ENCODE measurements at regions not wholly inside any gene's neighbourhood (a gene's known extent, or its start where the extent isn't known, plus 50 kb on each side); places are given as distances from the start of the nearest gene placed in this dataset.

- Mint-ChIP-seq H3K36me3 (ENCODE audit: unreplicated experiment) (no peaks in the 10 kb centered on the region), H3K4me1 (ENCODE audit: low read depth, unreplicated experiment) (no peaks in the 10 kb centered on the region), H3K27ac (ENCODE audit: unreplicated experiment) (no peak overlapping the region), H3K9me3 (ENCODE audit: unreplicated experiment) (no peaks in the 10 kb centered on the region), H3K27me3 (ENCODE audit: unreplicated experiment) (peaks cover 2% of the 10 kb centered on the region), H3K4me3 (ENCODE audit: unreplicated experiment) (no peak overlapping the region)
- TF ChIP-seq CTCF (IDR thresholded peaks at IDR 0.05; ENCODE audit: partially characterized antibody, unreplicated experiment), result no peak
- DNase-seq, result no peak
Observed at GRCh38 chr20:7274870-7275269, 507.4 kb downstream of the BMP2 start.

GRCh38 chr20:7275645-7276237 is 508.3 kb downstream of the BMP2 start:
- Mint-ChIP-seq H3K9me3 (ENCODE audit: unreplicated experiment) (no peaks in the 10 kb centered on the region), H3K4me1 (ENCODE audit: low read depth, unreplicated experiment) (no peaks in the 10 kb centered on the region), H3K4me3 (ENCODE audit: unreplicated experiment) (no peak overlapping the region), H3K27ac (ENCODE audit: unreplicated experiment) (no peak overlapping the region), H3K36me3 (ENCODE audit: unreplicated experiment) (no peaks in the 10 kb centered on the region), H3K27me3 (ENCODE audit: unreplicated experiment) (peaks cover 2% of the 10 kb centered on the region)
- no peak for DNase-seq
- no peak for TF ChIP-seq CTCF (IDR thresholded peaks at IDR 0.05; ENCODE audit: partially characterized antibody, unreplicated experiment)

- Mint-ChIP-seq H3K4me3 (ENCODE audit: unreplicated experiment) (no peak overlapping the region), H3K9me3 (ENCODE audit: unreplicated experiment) (peaks cover 2% of the 10 kb centered on the region), H3K27ac (ENCODE audit: unreplicated experiment) (no peak overlapping the region), H3K4me1 (ENCODE audit: low read depth, unreplicated experiment) (peaks cover 3% of the 10 kb centered on the region), H3K27me3 (ENCODE audit: unreplicated experiment) (no peaks in the 10 kb centered on the region), H3K36me3 (ENCODE audit: unreplicated experiment) (no peaks in the 10 kb centered on the region)
- peak; percentile 80 for TF ChIP-seq CTCF (IDR thresholded peaks at IDR 0.05; ENCODE audit: partially characterized antibody, unreplicated experiment)
- DNase-seq, result peak; percentile 84
Observed at GRCh38 chr20:7285918-7286556, 518.6 kb downstream of the BMP2 start.

GRCh38 chr20:7291323-7291943 is 523.9 kb downstream of the BMP2 start:
- H3K9me3 Mint-ChIP-seq (ENCODE audit: unreplicated experiment), result no peaks in the 10 kb centered on the region
- H3K4me3 Mint-ChIP-seq (ENCODE audit: unreplicated experiment), result no peak overlapping the region
- H3K27ac Mint-ChIP-seq (ENCODE audit: unreplicated experiment), result no peak overlapping the region
- H3K4me1 Mint-ChIP-seq (ENCODE audit: low read depth, unreplicated experiment), result peaks cover 3% of the 10 kb centered on the region
- no peaks in the 10 kb centered on the region for H3K36me3 Mint-ChIP-seq (ENCODE audit: unreplicated experiment)
- DNase-seq, result no peak
- H3K27me3 Mint-ChIP-seq (ENCODE audit: unreplicated experiment), result peaks cover 1% of the 10 kb centered on the region
- TF ChIP-seq CTCF (IDR thresholded peaks at IDR 0.05; ENCODE audit: partially characterized antibody, unreplicated experiment), result no peak

- no peak for TF ChIP-seq CTCF (IDR thresholded peaks at IDR 0.05; ENCODE audit: partially characterized antibody, unreplicated experiment)
- H3K27ac Mint-ChIP-seq (ENCODE audit: unreplicated experiment), result no peak overlapping the region
- no peak overlapping the region for H3K4me3 Mint-ChIP-seq (ENCODE audit: unreplicated experiment)
- no peaks in the 10 kb centered on the region for H3K36me3 Mint-ChIP-seq (ENCODE audit: unreplicated experiment)
- H3K27me3 Mint-ChIP-seq (ENCODE audit: unreplicated experiment), result peaks cover 1% of the 10 kb centered on the region
- H3K9me3 Mint-ChIP-seq (ENCODE audit: unreplicated experiment), result no peaks in the 10 kb centered on the region
- no peak for DNase-seq
- peaks cover 3% of the 10 kb centered on the region for H3K4me1 Mint-ChIP-seq (ENCODE audit: low read depth, unreplicated experiment)
Observed at GRCh38 chr20:7291946-7292345, 524.5 kb downstream of the BMP2 start.
